ENCODE measurements at regions not wholly inside any gene's neighbourhood (a gene's known extent, or its start where the extent isn't known, plus 50 kb on each side); places are given as distances from the start of the nearest gene placed in this dataset.

GRCh38 chr14:22003461-22003860 is 329.8 kb upstream of the OR4E1 start:
- H3K27me3 ChIP-seq (ENCODE audit: control insufficient read depth in 1 of 2, insufficient read depth in 2 of 2, low read length in 2 of 2), result no peaks in the 10 kb centered on the region
- no peak overlapping the region for H3K27ac ChIP-seq (ENCODE audit: low read depth, low read length)
- no peaks in the 10 kb centered on the region for H3K4me1 ChIP-seq (ENCODE audit: control insufficient read depth in 1 of 2, insufficient read depth in 2 of 2, low read length in 2 of 2)
- H3K36me3 ChIP-seq (ENCODE audit: control insufficient read depth in 1 of 2, insufficient read depth in 2 of 2, low read length in 2 of 2), result no peaks in the 10 kb centered on the region
- H3K9me3 ChIP-seq (ENCODE audit: control insufficient read depth in 1 of 2, low read length in 2 of 2), result no peaks in the 10 kb centered on the region
- no peak overlapping the region for H3K9ac ChIP-seq (ENCODE audit: low read depth in 1 of 2, low read length in 2 of 2)
- H3K4me3 ChIP-seq (ENCODE audit: low read depth in 1 of 2, low read length in 2 of 2), result no peak overlapping the region

GRCh38 chr14:22002860-22003284 is 329.3 kb upstream of the OR4E1 start:
- no peaks in the 10 kb centered on the region for H3K27me3 ChIP-seq (ENCODE audit: control insufficient read depth in 1 of 2, insufficient read depth in 2 of 2, low read length in 2 of 2)
- H3K4me3 ChIP-seq (ENCODE audit: low read depth in 1 of 2, low read length in 2 of 2), result no peak overlapping the region
- no peaks in the 10 kb centered on the region for H3K9me3 ChIP-seq (ENCODE audit: control insufficient read depth in 1 of 2, low read length in 2 of 2)
- H3K36me3 ChIP-seq (ENCODE audit: control insufficient read depth in 1 of 2, insufficient read depth in 2 of 2, low read length in 2 of 2), result no peaks in the 10 kb centered on the region
- no peaks in the 10 kb centered on the region for H3K4me1 ChIP-seq (ENCODE audit: control insufficient read depth in 1 of 2, insufficient read depth in 2 of 2, low read length in 2 of 2)
- no peak overlapping the region for H3K27ac ChIP-seq (ENCODE audit: low read depth, low read length)
- no peak overlapping the region for H3K9ac ChIP-seq (ENCODE audit: low read depth in 1 of 2, low read length in 2 of 2)

GRCh38 chr14:21999402-21999801 is 325.8 kb upstream of the OR4E1 start:
- Histone ChIP-seq H3K4me1 (ENCODE audit: control insufficient read depth in 1 of 2, insufficient read depth in 2 of 2, low read length in 2 of 2) (no peaks in the 10 kb centered on the region), H3K4me3 (ENCODE audit: low read depth in 1 of 2, low read length in 2 of 2) (no peak overlapping the region), H3K9me3 (ENCODE audit: control insufficient read depth in 1 of 2, low read length in 2 of 2) (no peaks in the 10 kb centered on the region), H3K9ac (ENCODE audit: low read depth in 1 of 2, low read length in 2 of 2) (no peak overlapping the region), H3K27ac (ENCODE audit: low read depth, low read length) (no peak overlapping the region), H3K36me3 (ENCODE audit: control insufficient read depth in 1 of 2, insufficient read depth in 2 of 2, low read length in 2 of 2) (no peaks in the 10 kb centered on the region), H3K27me3 (ENCODE audit: control insufficient read depth in 1 of 2, insufficient read depth in 2 of 2, low read length in 2 of 2) (no peaks in the 10 kb centered on the region)

- no peak overlapping the region for H3K27ac ChIP-seq (ENCODE audit: low read depth, low read length)
- H3K9ac ChIP-seq (ENCODE audit: low read depth in 1 of 2, low read length in 2 of 2), result no peak overlapping the region
- no peaks in the 10 kb centered on the region for H3K4me1 ChIP-seq (ENCODE audit: control insufficient read depth in 1 of 2, insufficient read depth in 2 of 2, low read length in 2 of 2)
- H3K27me3 ChIP-seq (ENCODE audit: control insufficient read depth in 1 of 2, insufficient read depth in 2 of 2, low read length in 2 of 2), result no peaks in the 10 kb centered on the region
- no peaks in the 10 kb centered on the region for H3K9me3 ChIP-seq (ENCODE audit: control insufficient read depth in 1 of 2, low read length in 2 of 2)
- no peak overlapping the region for H3K4me3 ChIP-seq (ENCODE audit: low read depth in 1 of 2, low read length in 2 of 2)
- H3K36me3 ChIP-seq (ENCODE audit: control insufficient read depth in 1 of 2, insufficient read depth in 2 of 2, low read length in 2 of 2), result no peaks in the 10 kb centered on the region
Observed at GRCh38 chr14:21997300-21997699, 323.7 kb upstream of the OR4E1 start.

GRCh38 chr14:21995332-21995731 is 321.7 kb upstream of the OR4E1 start:
- H3K4me3 ChIP-seq (ENCODE audit: low read depth in 1 of 2, low read length in 2 of 2), result no peak overlapping the region
- no peaks in the 10 kb centered on the region for H3K36me3 ChIP-seq (ENCODE audit: control insufficient read depth in 1 of 2, insufficient read depth in 2 of 2, low read length in 2 of 2)
- H3K27ac ChIP-seq (ENCODE audit: low read depth, low read length), result no peak overlapping the region
- no peaks in the 10 kb centered on the region for H3K9me3 ChIP-seq (ENCODE audit: control insufficient read depth in 1 of 2, low read length in 2 of 2)
- H3K27me3 ChIP-seq (ENCODE audit: control insufficient read depth in 1 of 2, insufficient read depth in 2 of 2, low read length in 2 of 2), result no peaks in the 10 kb centered on the region
- no peak overlapping the region for H3K9ac ChIP-seq (ENCODE audit: low read depth in 1 of 2, low read length in 2 of 2)
- no peaks in the 10 kb centered on the region for H3K4me1 ChIP-seq (ENCODE audit: control insufficient read depth in 1 of 2, insufficient read depth in 2 of 2, low read length in 2 of 2)

- Histone ChIP-seq H3K27me3 (ENCODE audit: control insufficient read depth in 1 of 2, insufficient read depth in 2 of 2, low read length in 2 of 2) (no peaks in the 10 kb centered on the region), H3K4me1 (ENCODE audit: control insufficient read depth in 1 of 2, insufficient read depth in 2 of 2, low read length in 2 of 2) (no peaks in the 10 kb centered on the region), H3K4me3 (ENCODE audit: low read depth in 1 of 2, low read length in 2 of 2) (no peak overlapping the region), H3K27ac (ENCODE audit: low read depth, low read length) (no peak overlapping the region), H3K9ac (ENCODE audit: low read depth in 1 of 2, low read length in 2 of 2) (no peak overlapping the region), H3K36me3 (ENCODE audit: control insufficient read depth in 1 of 2, insufficient read depth in 2 of 2, low read length in 2 of 2) (no peaks in the 10 kb centered on the region), H3K9me3 (ENCODE audit: control insufficient read depth in 1 of 2, low read length in 2 of 2) (no peaks in the 10 kb centered on the region)
Observed at GRCh38 chr14:21993837-21994236, 320.2 kb upstream of the OR4E1 start.

GRCh38 chr14:21993070-21993469 is 319.5 kb upstream of the OR4E1 start:
- no peaks in the 10 kb centered on the region for H3K27me3 ChIP-seq (ENCODE audit: control insufficient read depth in 1 of 2, insufficient read depth in 2 of 2, low read length in 2 of 2)
- H3K36me3 ChIP-seq (ENCODE audit: control insufficient read depth in 1 of 2, insufficient read depth in 2 of 2, low read length in 2 of 2), result no peaks in the 10 kb centered on the region
- no peak overlapping the region for H3K4me3 ChIP-seq (ENCODE audit: low read depth in 1 of 2, low read length in 2 of 2)
- H3K4me1 ChIP-seq (ENCODE audit: control insufficient read depth in 1 of 2, insufficient read depth in 2 of 2, low read length in 2 of 2), result no peaks in the 10 kb centered on the region
- no peak overlapping the region for H3K27ac ChIP-seq (ENCODE audit: low read depth, low read length)
- no peak overlapping the region for H3K9ac ChIP-seq (ENCODE audit: low read depth in 1 of 2, low read length in 2 of 2)
- no peaks in the 10 kb centered on the region for H3K9me3 ChIP-seq (ENCODE audit: control insufficient read depth in 1 of 2, low read length in 2 of 2)

GRCh38 chr14:21991130-21991529 is 317.5 kb upstream of the OR4E1 start:
- no peaks in the 10 kb centered on the region for H3K4me1 ChIP-seq (ENCODE audit: control insufficient read depth in 1 of 2, insufficient read depth in 2 of 2, low read length in 2 of 2)
- H3K27me3 ChIP-seq (ENCODE audit: control insufficient read depth in 1 of 2, insufficient read depth in 2 of 2, low read length in 2 of 2), result no peaks in the 10 kb centered on the region
- H3K4me3 ChIP-seq (ENCODE audit: low read depth in 1 of 2, low read length in 2 of 2), result no peak overlapping the region
- no peak overlapping the region for H3K27ac ChIP-seq (ENCODE audit: low read depth, low read length)
- no peaks in the 10 kb centered on the region for H3K9me3 ChIP-seq (ENCODE audit: control insufficient read depth in 1 of 2, low read length in 2 of 2)
- no peak overlapping the region for H3K9ac ChIP-seq (ENCODE audit: low read depth in 1 of 2, low read length in 2 of 2)
- no peaks in the 10 kb centered on the region for H3K36me3 ChIP-seq (ENCODE audit: control insufficient read depth in 1 of 2, insufficient read depth in 2 of 2, low read length in 2 of 2)

GRCh38 chr14:21990116-21990515 is 316.5 kb upstream of the OR4E1 start:
- Histone ChIP-seq H3K9ac (ENCODE audit: low read depth in 1 of 2, low read length in 2 of 2) (no peak overlapping the region), H3K9me3 (ENCODE audit: control insufficient read depth in 1 of 2, low read length in 2 of 2) (no peaks in the 10 kb centered on the region), H3K36me3 (ENCODE audit: control insufficient read depth in 1 of 2, insufficient read depth in 2 of 2, low read length in 2 of 2) (no peaks in the 10 kb centered on the region), H3K4me1 (ENCODE audit: control insufficient read depth in 1 of 2, insufficient read depth in 2 of 2, low read length in 2 of 2) (no peaks in the 10 kb centered on the region), H3K4me3 (ENCODE audit: low read depth in 1 of 2, low read length in 2 of 2) (no peak overlapping the region), H3K27me3 (ENCODE audit: control insufficient read depth in 1 of 2, insufficient read depth in 2 of 2, low read length in 2 of 2) (no peaks in the 10 kb centered on the region), H3K27ac (ENCODE audit: low read depth, low read length) (no peak overlapping the region)

GRCh38 chr14:21989090-21989489 is 315.5 kb upstream of the OR4E1 start:
- no peaks in the 10 kb centered on the region for H3K27me3 ChIP-seq (ENCODE audit: control insufficient read depth in 1 of 2, insufficient read depth in 2 of 2, low read length in 2 of 2)
- H3K36me3 ChIP-seq (ENCODE audit: control insufficient read depth in 1 of 2, insufficient read depth in 2 of 2, low read length in 2 of 2), result no peaks in the 10 kb centered on the region
- H3K4me3 ChIP-seq (ENCODE audit: low read depth in 1 of 2, low read length in 2 of 2), result no peak overlapping the region
- H3K9ac ChIP-seq (ENCODE audit: low read depth in 1 of 2, low read length in 2 of 2), result no peak overlapping the region
- H3K27ac ChIP-seq (ENCODE audit: low read depth, low read length), result no peak overlapping the region
- no peaks in the 10 kb centered on the region for H3K4me1 ChIP-seq (ENCODE audit: control insufficient read depth in 1 of 2, insufficient read depth in 2 of 2, low read length in 2 of 2)
- no peaks in the 10 kb centered on the region for H3K9me3 ChIP-seq (ENCODE audit: control insufficient read depth in 1 of 2, low read length in 2 of 2)

GRCh38 chr14:21988413-21988812 is 314.8 kb upstream of the OR4E1 start:
- Histone ChIP-seq H3K9ac (ENCODE audit: low read depth in 1 of 2, low read length in 2 of 2) (no peak overlapping the region), H3K9me3 (ENCODE audit: control insufficient read depth in 1 of 2, low read length in 2 of 2) (no peaks in the 10 kb centered on the region), H3K27me3 (ENCODE audit: control insufficient read depth in 1 of 2, insufficient read depth in 2 of 2, low read length in 2 of 2) (no peaks in the 10 kb centered on the region), H3K27ac (ENCODE audit: low read depth, low read length) (no peak overlapping the region), H3K36me3 (ENCODE audit: control insufficient read depth in 1 of 2, insufficient read depth in 2 of 2, low read length in 2 of 2) (no peaks in the 10 kb centered on the region), H3K4me3 (ENCODE audit: low read depth in 1 of 2, low read length in 2 of 2) (no peak overlapping the region), H3K4me1 (ENCODE audit: control insufficient read depth in 1 of 2, insufficient read depth in 2 of 2, low read length in 2 of 2) (no peaks in the 10 kb centered on the region)

Measured in duodenal mucosa (tissue), 2 donors.